GM10266 (cell line): ENCODE measurements at regions not wholly inside any gene's neighbourhood (a gene's known extent, or its start where the extent isn't known, plus 50 kb on each side); places are given as distances from the start of the nearest gene placed in this dataset.

Experiments
- DNase-seq: peaks from one replicate; pipeline ENCODE4 v3.0.0; 2012; ENCODE audit errors: extremely low spot score
- TF ChIP-seq, protein P1 (sequence below): IDR thresholded peaks from 2 replicates; pipeline ENCODE4 v1.5.1; 2012; ENCODE audit warnings: mild to moderate bottlenecking, low read depth; ENCODE audit not compliant: control insufficient read depth, insufficient read depth; ENCODE audit errors: missing control alignments

DNA sequence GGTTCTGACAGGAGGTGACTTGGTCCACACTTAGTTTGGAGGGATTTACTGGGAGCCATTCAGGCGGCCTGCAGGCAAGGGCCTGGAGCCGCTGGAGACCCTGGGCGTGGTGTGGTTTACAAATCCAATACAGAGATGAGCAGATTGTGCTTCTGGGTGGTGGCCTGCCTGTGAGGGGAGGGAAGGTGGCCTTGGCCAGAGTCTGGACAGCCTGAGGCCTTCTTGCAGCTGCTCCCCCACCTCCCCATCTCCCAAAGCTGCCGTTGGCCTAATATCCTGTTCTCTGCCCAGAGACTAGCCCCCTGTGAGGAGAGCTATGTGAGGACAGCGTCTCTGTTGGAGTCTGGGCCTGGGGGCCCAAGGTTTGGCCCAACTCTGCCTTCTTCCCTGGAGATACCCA, 163.9 kb upstream of the MAMLD1 start:
- DNase-seq: no peak
- TF ChIP-seq, protein P1, sequence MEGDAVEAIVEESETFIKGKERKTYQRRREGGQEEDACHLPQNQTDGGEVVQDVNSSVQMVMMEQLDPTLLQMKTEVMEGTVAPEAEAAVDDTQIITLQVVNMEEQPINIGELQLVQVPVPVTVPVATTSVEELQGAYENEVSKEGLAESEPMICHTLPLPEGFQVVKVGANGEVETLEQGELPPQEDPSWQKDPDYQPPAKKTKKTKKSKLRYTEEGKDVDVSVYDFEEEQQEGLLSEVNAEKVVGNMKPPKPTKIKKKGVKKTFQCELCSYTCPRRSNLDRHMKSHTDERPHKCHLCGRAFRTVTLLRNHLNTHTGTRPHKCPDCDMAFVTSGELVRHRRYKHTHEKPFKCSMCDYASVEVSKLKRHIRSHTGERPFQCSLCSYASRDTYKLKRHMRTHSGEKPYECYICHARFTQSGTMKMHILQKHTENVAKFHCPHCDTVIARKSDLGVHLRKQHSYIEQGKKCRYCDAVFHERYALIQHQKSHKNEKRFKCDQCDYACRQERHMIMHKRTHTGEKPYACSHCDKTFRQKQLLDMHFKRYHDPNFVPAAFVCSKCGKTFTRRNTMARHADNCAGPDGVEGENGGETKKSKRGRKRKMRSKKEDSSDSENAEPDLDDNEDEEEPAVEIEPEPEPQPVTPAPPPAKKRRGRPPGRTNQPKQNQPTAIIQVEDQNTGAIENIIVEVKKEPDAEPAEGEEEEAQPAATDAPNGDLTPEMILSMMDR: no peak

- DNase-seq: no peak
- TF ChIP-seq, protein P1: no peak
These were observed 163.3 kb upstream of the MAMLD1 start for GRCh38 chrX:150199803-150200202.

- TF ChIP-seq, protein P1: no peak
- DNase-seq: no peak
These were observed 162.8 kb upstream of the MAMLD1 start for GRCh38 chrX:150200361-150200760.

DNA sequence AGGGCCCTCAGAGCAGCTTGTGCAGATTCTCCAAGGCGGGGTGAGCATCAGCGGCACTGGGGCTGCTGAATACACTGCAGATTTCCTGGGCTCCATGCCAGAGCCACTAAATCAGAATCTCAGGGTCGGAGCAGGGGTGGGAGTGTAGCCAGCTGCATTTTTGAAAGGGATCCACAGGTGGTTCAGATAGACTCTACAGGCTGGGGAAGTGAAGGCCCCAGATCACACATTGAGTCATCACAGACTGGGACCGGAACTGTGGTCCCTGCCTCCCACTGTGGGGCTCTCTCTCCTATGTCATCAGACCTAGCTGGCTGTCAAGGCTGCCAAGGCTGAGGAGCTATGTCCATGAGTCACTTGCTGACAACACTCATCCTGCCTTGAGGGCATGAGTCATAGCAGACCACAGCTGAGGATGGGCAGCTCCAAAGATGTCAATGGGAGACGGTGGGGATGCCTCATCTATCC, 162.3 kb upstream of the MAMLD1 start:
- peak; percentile 20 for DNase-seq

GRCh38 chrX:150201391-150201790, 161.7 kb upstream of the MAMLD1 start:
- TF ChIP-seq, protein P1: no peak
- DNase-seq: no peak

More for the DNA sequence above, 162.3 kb upstream of the MAMLD1 start:
- TF ChIP-seq, protein P1: no peak

DNA sequence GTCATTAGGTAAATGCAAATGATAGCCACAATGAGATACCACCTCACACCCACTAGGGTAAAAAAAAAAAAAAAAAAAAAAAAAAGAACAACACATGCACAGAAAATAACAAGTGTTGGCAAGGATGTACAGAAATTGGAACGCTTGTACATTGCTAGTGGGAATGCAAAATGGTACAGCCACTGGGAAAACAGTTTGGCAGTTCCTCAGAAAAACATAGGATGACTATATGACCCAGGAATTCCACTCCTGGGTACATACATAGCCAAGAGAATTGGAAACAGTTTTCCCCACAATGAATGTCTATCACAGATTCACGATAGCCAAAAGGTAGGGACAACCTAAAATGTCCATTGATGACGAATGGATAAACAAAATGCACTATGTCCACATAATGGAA, 161.3 kb upstream of the MAMLD1 start:
- DNase-seq: no peak
- TF ChIP-seq, protein P1: no peak

- no peak for DNase-seq
- TF ChIP-seq, protein P1: no peak
These were observed 160.4 kb upstream of the MAMLD1 start for GRCh38 chrX:150202641-150203247.
